MM.1S (cell line): ENCODE measurements at regions not wholly inside any gene's neighbourhood (a gene's known extent, or its start where the extent isn't known, plus 50 kb on each side); places are given as distances from the start of the nearest gene placed in this dataset.

ENCODE experiments used
- CTCF ChIP-seq: fragments of 300-600 bp; sonication (generic); IDR thresholded peaks from 2 replicates; pipeline ENCODE4 v1.5.1; 2016; ENCODE audit warnings: antibody characterized with exemption, low read length, mixed read lengths
- EZH2 ChIP-seq: fragments of 300-600 bp; sonication (generic); optimal IDR thresholded peaks from 2 replicates; pipeline ENCODE3; 2017; ENCODE audit warnings: low read depth, mild to moderate bottlenecking, antibody characterized with exemption, low read length, mixed read lengths
- EZH2phosphoT487 ChIP-seq: fragments of 300-600 bp; sonication (generic); IDR thresholded peaks from 2 replicates; pipeline ENCODE4 v1.6.1; 2018; ENCODE audit warnings: antibody characterized with exemption, low read length

GRCh38 chr9:7591501-7591900, 208.1 kb downstream of the DMAC1 start:
- TF ChIP-seq EZH2 (no peak), CTCF (no peak), EZH2phosphoT487 (no peak)
